Activated naive CD8-positive, alpha-beta T cell treated with anti-CD3 and anti-CD28 coated beads for 36 hours (primary cell): ENCODE measurements at regions not wholly inside any gene's neighbourhood (a gene's known extent, or its start where the extent isn't known, plus 50 kb on each side); places are given as distances from the start of the nearest gene placed in this dataset.

Experiments used
- DNase-seq: peaks from one replicate; pipeline ENCODE4 v3.0.0; 2021
- H3K27ac Mint-ChIP-seq: one replicate; pipeline ENCODE4 v1.8.0; 2022; ENCODE audit warnings: mild to moderate bottlenecking, moderate library complexity, mixed read lengths
- H3K27me3 Mint-ChIP-seq: one replicate; pipeline ENCODE4 v1.8.0; 2022; ENCODE audit warnings: mild to moderate bottlenecking, mixed read lengths
- H3K36me3 Mint-ChIP-seq: one replicate; pipeline ENCODE4 v1.8.0; 2021; ENCODE audit warnings: mild to moderate bottlenecking, mixed read lengths
- H3K4me1 Mint-ChIP-seq: one replicate; pipeline ENCODE4 v1.8.0; 2021; ENCODE audit warnings: mixed read lengths
- H3K4me3 Mint-ChIP-seq: one replicate; pipeline ENCODE4 v1.8.0; 2022; ENCODE audit warnings: mild to moderate bottlenecking, moderate library complexity, mixed read lengths
- H3K9me3 Mint-ChIP-seq: one replicate; pipeline ENCODE4 v1.8.0; 2022; ENCODE audit warnings: mixed read lengths

GRCh38 chr3:30340500-30340899 lies 265.9 kb upstream of the TGFBR2 start:
- Mint-ChIP-seq H3K27me3 (no peaks in the 10 kb centered on the region), H3K4me1 (peaks cover 31% of the 10 kb centered on the region), H3K36me3 (peaks cover 9% of the 10 kb centered on the region), H3K4me3 (no peak overlapping the region), H3K27ac (no peak overlapping the region), H3K9me3 (peaks cover 9% of the 10 kb centered on the region)
- DNase-seq: no peak

DNA sequence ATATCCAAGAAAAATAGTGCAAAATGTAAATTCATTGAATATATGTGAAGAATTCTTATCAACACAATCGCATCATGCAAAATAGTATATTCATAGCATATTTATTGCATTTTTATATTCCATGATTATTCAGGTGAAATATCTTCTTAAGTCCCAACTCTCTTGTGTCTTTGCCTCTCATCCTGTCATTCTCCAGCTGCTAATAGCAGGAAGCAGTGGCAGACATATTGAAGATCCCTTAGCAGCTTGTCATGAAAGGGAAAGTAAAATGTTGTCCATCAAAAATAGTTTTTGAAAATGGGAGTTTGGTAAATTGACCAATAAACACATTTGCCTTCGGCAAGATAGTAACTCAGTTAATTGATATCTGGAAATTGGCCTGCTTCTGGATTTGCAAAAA lies 265.3 kb upstream of the TGFBR2 start:
- peaks cover 36% of the 10 kb centered on the region for H3K4me1 Mint-ChIP-seq
- H3K9me3 Mint-ChIP-seq: peaks cover 9% of the 10 kb centered on the region
- H3K27me3 Mint-ChIP-seq: no peaks in the 10 kb centered on the region
- no peak overlapping the region for H3K27ac Mint-ChIP-seq
- no peak for DNase-seq
- no peak overlapping the region for H3K4me3 Mint-ChIP-seq
- H3K36me3 Mint-ChIP-seq: peaks cover 11% of the 10 kb centered on the region

- Mint-ChIP-seq H3K27me3 (no peaks in the 10 kb centered on the region), H3K27ac (peak overlapping the region; percentile 78), H3K4me1 (peaks cover 43% of the 10 kb centered on the region), H3K4me3 (no peak overlapping the region), H3K36me3 (peaks cover 15% of the 10 kb centered on the region), H3K9me3 (peaks cover 9% of the 10 kb centered on the region)
- DNase-seq: no peak
These were observed 264.6 kb upstream of the TGFBR2 start for GRCh38 chr3:30341851-30342250.

DNA sequence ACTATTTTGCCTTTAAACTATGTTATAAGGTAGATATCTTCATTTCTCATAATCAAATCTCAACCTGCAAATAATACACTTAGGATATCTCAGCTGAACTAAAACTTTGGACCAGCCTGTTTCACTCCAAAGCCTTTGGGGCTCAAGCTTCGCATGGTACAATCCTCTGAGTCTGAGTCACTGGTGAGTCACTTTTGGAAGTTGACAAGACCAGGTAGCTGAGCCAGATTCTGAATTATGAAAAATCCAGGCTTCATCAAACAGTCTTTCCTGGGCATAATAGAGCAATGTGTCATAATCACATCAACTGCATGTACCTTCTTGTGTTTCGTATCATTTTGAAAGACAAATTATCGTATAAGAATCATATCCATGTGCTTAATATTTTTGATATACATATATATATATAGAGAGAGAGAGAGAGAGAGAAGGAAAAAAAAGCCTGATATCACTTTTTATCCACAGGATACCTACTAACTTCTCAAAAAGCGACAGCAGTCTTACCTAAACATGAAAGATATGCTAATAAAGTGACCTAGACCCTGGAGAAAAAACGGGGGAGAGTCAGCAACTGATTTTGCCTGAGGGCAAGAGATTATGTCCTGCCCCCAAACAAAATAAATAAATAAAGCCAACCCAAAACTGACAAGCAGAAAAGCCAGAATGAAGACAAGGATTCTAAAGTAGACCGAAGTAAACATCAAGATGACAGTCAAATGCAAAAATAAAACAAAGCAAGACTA lies 263.9 kb upstream of the TGFBR2 start:
- no peak overlapping the region for H3K4me3 Mint-ChIP-seq
- peaks cover 17% of the 10 kb centered on the region for H3K36me3 Mint-ChIP-seq
- peaks cover 50% of the 10 kb centered on the region for H3K4me1 Mint-ChIP-seq
- no peak for DNase-seq
- H3K27me3 Mint-ChIP-seq: no peaks in the 10 kb centered on the region
- H3K9me3 Mint-ChIP-seq: peaks cover 8% of the 10 kb centered on the region
- peak overlapping the region; percentile 78 for H3K27ac Mint-ChIP-seq

- DNase-seq: no peak
- H3K36me3 Mint-ChIP-seq: peaks cover 14% of the 10 kb centered on the region
- peak overlapping the region; percentile 34 for H3K27ac Mint-ChIP-seq
- H3K4me1 Mint-ChIP-seq: peaks cover 57% of the 10 kb centered on the region
- H3K4me3 Mint-ChIP-seq: no peak overlapping the region
- H3K27me3 Mint-ChIP-seq: no peaks in the 10 kb centered on the region
- peaks cover 4% of the 10 kb centered on the region for H3K9me3 Mint-ChIP-seq
These were observed 263.2 kb upstream of the TGFBR2 start for GRCh38 chr3:30343067-30343831.

DNA sequence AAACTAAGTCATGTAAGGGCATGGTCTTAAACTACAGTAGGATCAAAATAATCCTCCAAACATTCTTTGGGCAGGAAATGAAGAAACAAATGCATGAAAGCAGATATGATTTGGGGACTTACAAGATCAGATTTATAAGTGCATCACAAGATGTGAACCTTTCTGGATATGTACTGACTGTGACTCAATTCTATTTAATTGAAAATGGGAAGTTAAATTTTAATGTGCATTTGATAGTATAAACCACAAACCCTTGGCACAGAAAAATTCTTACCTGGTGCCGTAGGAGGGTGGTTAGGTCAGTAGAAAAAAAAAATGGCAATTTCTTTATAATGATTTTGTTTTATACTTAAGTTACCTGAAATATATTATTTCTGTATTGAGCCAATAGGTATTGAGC lies 262.5 kb upstream of the TGFBR2 start:
- Mint-ChIP-seq H3K27me3 (no peaks in the 10 kb centered on the region), H3K36me3 (peaks cover 14% of the 10 kb centered on the region), H3K9me3 (peaks cover 4% of the 10 kb centered on the region), H3K4me3 (no peak overlapping the region), H3K4me1 (peaks cover 63% of the 10 kb centered on the region), H3K27ac (no peak overlapping the region)
- no peak for DNase-seq

DNA sequence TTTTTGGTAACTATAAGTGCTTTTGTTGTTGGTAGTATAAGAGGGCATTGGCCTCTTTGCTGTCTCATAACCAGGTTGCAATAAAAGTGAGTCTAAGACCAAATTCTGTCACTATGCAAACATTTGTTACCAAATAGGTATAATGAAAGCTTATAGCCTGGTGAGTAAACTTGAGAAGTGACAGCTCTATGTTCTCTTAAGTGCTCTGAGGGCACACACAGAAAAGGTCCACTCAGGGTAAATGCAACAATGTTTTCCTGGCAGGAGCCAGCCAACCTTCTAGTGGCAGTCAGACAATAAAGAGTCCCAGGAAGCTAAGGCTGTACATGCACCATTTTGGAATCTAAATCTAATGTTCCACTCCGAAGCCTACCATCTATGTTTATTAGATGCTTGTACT lies 262.1 kb upstream of the TGFBR2 start:
- H3K4me1 Mint-ChIP-seq: peaks cover 67% of the 10 kb centered on the region
- H3K27me3 Mint-ChIP-seq: no peaks in the 10 kb centered on the region
- no peak overlapping the region for H3K4me3 Mint-ChIP-seq
- no peak for DNase-seq
- no peak overlapping the region for H3K27ac Mint-ChIP-seq
- H3K36me3 Mint-ChIP-seq: peaks cover 15% of the 10 kb centered on the region
- H3K9me3 Mint-ChIP-seq: peaks cover 4% of the 10 kb centered on the region

DNA sequence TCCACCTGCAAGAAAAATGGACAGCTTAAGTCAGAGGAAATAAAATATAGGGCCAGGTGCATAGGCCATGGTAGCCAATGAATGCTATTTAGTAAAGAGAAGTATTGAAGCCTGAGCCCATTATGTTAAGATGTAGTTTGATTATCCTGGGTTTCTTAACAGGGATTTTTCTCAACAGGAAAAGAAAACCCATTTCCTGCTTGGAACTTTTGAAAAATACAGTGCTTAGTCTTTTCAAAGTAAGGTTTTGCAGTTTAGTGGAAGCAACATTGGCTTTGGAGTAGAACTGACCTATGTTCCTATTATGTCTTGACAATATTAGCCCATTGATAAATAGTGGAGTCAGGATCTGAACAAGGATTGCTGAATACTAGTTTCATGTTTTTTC lies 259.5 kb upstream of the TGFBR2 start:
- no peak for DNase-seq
- Mint-ChIP-seq H3K27me3 (no peaks in the 10 kb centered on the region), H3K9me3 (peaks cover 2% of the 10 kb centered on the region), H3K4me3 (no peak overlapping the region), H3K27ac (peak overlapping the region; percentile 88), H3K36me3 (peaks cover 16% of the 10 kb centered on the region), H3K4me1 (peaks cover 80% of the 10 kb centered on the region)

DNA sequence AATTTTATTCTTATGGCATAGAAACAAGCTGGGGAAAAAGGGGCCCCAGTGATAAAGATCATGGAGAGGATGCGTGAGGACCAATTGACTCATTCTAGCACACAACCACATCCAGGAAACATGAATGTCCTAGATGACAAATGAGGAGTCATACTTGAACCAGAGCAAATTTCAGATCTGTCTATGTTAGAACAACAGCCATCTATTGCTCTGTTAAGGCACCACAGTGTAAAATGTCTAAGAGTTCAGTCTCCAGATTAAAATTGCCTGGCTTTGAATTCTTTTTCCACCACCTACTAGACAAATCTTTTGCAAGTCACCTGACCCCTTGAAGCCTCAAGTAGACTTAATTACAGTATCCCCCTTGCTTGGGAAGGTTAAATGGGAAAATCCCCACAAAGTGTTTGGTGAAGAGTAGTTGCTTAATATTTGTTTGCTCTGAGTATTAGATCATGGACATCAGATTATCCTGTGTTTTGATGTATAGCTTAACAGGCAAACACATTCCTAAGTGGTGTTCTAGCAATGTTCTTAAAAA lies 258.7 kb upstream of the TGFBR2 start:
- H3K4me3 Mint-ChIP-seq: peak overlapping the region; percentile 41
- peaks cover 16% of the 10 kb centered on the region for H3K36me3 Mint-ChIP-seq
- H3K27me3 Mint-ChIP-seq: no peaks in the 10 kb centered on the region
- H3K27ac Mint-ChIP-seq: peak overlapping the region; percentile 88
- peak; percentile 44 for DNase-seq
- H3K9me3 Mint-ChIP-seq: no peaks in the 10 kb centered on the region
- peaks cover 79% of the 10 kb centered on the region for H3K4me1 Mint-ChIP-seq

DNA sequence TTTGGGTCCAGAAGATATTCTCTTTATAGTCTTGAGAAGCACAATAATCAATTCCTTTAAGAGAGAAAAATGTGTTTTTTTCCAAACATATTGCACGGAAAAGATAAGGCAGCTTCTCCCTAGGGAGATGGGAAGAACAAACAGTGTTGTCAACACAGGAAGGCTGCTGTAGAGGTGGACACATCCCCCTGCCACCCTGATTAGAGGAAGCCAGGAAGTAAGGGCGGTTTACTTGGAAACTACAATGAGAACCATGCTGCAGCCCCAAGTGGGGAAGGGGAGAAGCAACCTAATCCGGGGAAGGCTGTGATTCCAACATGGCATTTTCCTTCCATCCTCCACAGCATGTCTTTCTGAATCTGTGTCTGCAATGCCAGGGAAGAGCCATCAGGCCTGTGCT lies 256.9 kb upstream of the TGFBR2 start:
- DNase-seq: no peak
- H3K27me3 Mint-ChIP-seq: no peaks in the 10 kb centered on the region
- H3K27ac Mint-ChIP-seq: peak overlapping the region; percentile 88
- no peaks in the 10 kb centered on the region for H3K9me3 Mint-ChIP-seq
- no peak overlapping the region for H3K4me3 Mint-ChIP-seq
- peaks cover 84% of the 10 kb centered on the region for H3K4me1 Mint-ChIP-seq
- H3K36me3 Mint-ChIP-seq: peaks cover 16% of the 10 kb centered on the region

- Mint-ChIP-seq H3K27ac (no peak overlapping the region), H3K4me1 (peaks cover 87% of the 10 kb centered on the region), H3K27me3 (no peaks in the 10 kb centered on the region), H3K36me3 (peaks cover 16% of the 10 kb centered on the region), H3K4me3 (no peak overlapping the region), H3K9me3 (no peaks in the 10 kb centered on the region)
- DNase-seq: no peak
These were observed 256.4 kb upstream of the TGFBR2 start for GRCh38 chr3:30350011-30350410.

DNA sequence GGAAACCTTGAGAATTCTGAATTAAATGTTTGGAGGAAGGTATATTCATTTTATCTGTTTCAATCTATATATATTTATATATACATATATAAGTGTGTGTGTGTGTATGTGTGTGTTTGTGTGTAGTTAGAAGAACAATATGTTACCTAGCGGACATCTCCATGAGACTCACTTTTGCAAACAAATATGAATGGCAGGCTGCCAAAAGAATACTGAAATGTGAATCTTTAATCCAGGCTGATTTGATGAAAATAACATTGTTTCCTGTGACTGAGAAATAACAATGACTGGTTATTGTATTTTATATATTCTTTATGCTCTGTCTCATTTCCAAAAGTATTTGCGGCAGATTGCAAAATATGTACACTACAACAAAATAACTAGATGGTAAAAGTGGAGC lies 255.5 kb upstream of the TGFBR2 start:
- Mint-ChIP-seq H3K36me3 (peaks cover 11% of the 10 kb centered on the region), H3K4me1 (peaks cover 86% of the 10 kb centered on the region), H3K4me3 (no peak overlapping the region), H3K9me3 (no peaks in the 10 kb centered on the region), H3K27me3 (no peaks in the 10 kb centered on the region), H3K27ac (no peak overlapping the region)
- no peak for DNase-seq

DNA sequence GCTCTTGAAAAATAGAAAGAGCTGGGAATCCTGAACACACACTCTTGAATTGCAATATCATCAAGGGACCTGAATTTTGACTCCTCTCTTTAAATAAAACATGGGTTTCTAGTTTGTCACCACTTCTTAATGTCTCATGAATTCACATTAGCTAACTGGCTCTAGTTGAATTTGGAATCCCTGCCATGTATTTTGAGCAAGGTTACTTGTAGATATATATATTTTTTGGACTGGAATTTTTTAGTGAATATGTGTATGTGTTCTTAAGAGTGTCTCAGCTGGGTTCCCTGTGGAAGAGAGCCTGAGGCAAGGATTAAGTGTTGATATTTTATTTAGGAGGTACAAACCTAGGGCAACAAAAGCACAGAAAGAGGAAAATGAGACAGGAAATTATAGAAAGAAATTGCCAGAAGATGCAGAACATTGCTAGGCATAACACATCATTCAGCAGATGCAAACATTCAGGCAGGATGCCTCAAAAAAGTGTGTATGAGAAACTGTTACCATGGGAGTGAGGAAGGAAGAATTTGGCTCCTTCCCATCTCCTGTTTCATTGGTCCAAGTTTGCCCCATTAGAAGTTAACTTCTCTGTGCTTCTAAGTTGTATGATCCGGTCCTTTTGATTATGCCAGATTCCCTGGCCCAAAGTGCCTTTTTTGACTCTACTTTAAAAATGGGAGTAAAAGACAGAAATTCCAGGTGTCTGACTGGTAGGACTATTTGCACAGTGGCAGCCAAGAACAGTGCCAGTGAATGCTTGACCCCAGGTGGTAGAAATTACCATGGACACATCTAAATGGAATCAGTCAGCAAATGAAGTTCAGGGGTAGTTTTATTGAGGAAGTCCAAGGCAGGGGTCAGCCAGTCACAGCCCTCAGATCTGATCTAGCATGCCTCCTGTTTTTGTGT lies 253.7 kb upstream of the TGFBR2 start:
- Mint-ChIP-seq H3K9me3 (no peaks in the 10 kb centered on the region), H3K4me3 (no peak overlapping the region), H3K27ac (peak overlapping the region; percentile 27), H3K36me3 (peaks cover 3% of the 10 kb centered on the region), H3K4me1 (peaks cover 77% of the 10 kb centered on the region), H3K27me3 (no peaks in the 10 kb centered on the region)
- no peak for DNase-seq

GRCh38 chr3:30353711-30354467 lies 252.5 kb upstream of the TGFBR2 start:
- Mint-ChIP-seq H3K4me1 (peaks cover 68% of the 10 kb centered on the region), H3K27ac (peak overlapping the region; percentile 54), H3K9me3 (no peaks in the 10 kb centered on the region), H3K36me3 (peaks cover 3% of the 10 kb centered on the region), H3K27me3 (no peaks in the 10 kb centered on the region), H3K4me3 (peak overlapping the region; percentile 39)
- DNase-seq: peak; percentile 53
